ENCODE measurements at regions not wholly inside any gene's neighbourhood (a gene's known extent, or its start where the extent isn't known, plus 50 kb on each side); places are given as distances from the start of the nearest gene placed in this dataset.
"Not testable (repeated sequence)": the region's sequence is repeated elsewhere in the genome, so short reads cannot be mapped to it uniquely, and the experiment has no call there.

DNA sequence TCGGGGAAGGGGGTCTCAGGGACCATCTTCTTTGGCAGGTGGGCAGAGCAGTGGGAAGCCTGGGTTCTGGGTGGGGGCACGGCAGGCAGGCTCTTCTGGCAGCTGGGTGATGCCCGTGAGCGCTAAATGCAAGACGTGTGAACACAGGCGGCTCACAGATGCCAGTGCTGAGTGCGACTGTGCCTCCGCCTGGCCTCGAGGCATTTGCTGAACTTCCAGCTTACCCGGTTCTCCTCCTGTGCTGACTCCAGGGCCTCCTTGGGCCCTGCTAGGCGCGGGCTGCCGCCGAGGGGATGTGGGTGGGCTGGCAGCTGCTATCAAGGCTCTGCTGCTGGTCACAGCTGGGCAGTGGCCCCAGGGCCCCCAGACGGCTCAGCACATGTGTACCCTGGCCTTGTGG lies 3947.8 kb upstream of the TPTE start:
- TF ChIP-seq, protein P1, sequence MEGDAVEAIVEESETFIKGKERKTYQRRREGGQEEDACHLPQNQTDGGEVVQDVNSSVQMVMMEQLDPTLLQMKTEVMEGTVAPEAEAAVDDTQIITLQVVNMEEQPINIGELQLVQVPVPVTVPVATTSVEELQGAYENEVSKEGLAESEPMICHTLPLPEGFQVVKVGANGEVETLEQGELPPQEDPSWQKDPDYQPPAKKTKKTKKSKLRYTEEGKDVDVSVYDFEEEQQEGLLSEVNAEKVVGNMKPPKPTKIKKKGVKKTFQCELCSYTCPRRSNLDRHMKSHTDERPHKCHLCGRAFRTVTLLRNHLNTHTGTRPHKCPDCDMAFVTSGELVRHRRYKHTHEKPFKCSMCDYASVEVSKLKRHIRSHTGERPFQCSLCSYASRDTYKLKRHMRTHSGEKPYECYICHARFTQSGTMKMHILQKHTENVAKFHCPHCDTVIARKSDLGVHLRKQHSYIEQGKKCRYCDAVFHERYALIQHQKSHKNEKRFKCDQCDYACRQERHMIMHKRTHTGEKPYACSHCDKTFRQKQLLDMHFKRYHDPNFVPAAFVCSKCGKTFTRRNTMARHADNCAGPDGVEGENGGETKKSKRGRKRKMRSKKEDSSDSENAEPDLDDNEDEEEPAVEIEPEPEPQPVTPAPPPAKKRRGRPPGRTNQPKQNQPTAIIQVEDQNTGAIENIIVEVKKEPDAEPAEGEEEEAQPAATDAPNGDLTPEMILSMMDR (conservative IDR thresholded peaks at IDR 0.05; ENCODE audit: low read depth in 2 of 2), result not testable (repeated sequence)
- TF ChIP-seq ZNF114 (CRISPR knock-in tag; IDR thresholded peaks at IDR 0.05); POLR2AphosphoS5 (IDR thresholded peaks at IDR 0.05; ENCODE audit: low read depth); REST (IDR thresholded peaks at IDR 0.05; ENCODE audit: unreplicated experiment); ZNF331 (CRISPR knock-in tag; IDR thresholded peaks at IDR 0.05; ENCODE audit: low read depth); EZH2 (IDR thresholded peaks at IDR 0.05; ENCODE audit: low read depth, unreplicated experiment): not testable (repeated sequence)

Measured in GM23338 (cell line).